ENCODE measurements at regions not wholly inside any gene's neighbourhood (a gene's known extent, or its start where the extent isn't known, plus 50 kb on each side); places are given as distances from the start of the nearest gene placed in this dataset.

- Mint-ChIP-seq H3K36me3 (ENCODE audit: low read depth) (no peaks in the 10 kb centered on the region), H3K4me1 (peaks cover 14% of the 10 kb centered on the region), H3K9me3 (peaks cover 2% of the 10 kb centered on the region), H3K4me3 (no peak overlapping the region), H3K27ac (ENCODE audit: unreplicated experiment) (no peak overlapping the region), H3K27me3 (ENCODE audit: low read depth) (peaks cover 11% of the 10 kb centered on the region)
- no peak for DNase-seq (ENCODE audit: low read depth, low spot score)
- no peak for TF ChIP-seq CTCF (conservative IDR thresholded peaks at IDR 0.05)
Observed at GRCh38 chr2:134089454-134089853, 164.4 kb upstream of the MGAT5 start.

GRCh38 chr2:134097740-134098139 is 156.1 kb upstream of the MGAT5 start:
- Mint-ChIP-seq H3K36me3 (ENCODE audit: low read depth) (peaks cover 2% of the 10 kb centered on the region), H3K27me3 (ENCODE audit: low read depth) (peaks cover 2% of the 10 kb centered on the region), H3K4me3 (no peak overlapping the region), H3K4me1 (no peaks in the 10 kb centered on the region), H3K9me3 (peaks cover 2% of the 10 kb centered on the region), H3K27ac (ENCODE audit: unreplicated experiment) (no peak overlapping the region)
- TF ChIP-seq CTCF (conservative IDR thresholded peaks at IDR 0.05), result no peak
- no peak for DNase-seq (ENCODE audit: low read depth, low spot score)

- peaks cover 2% of the 10 kb centered on the region for H3K27me3 Mint-ChIP-seq (ENCODE audit: low read depth)
- peaks cover 2% of the 10 kb centered on the region for H3K9me3 Mint-ChIP-seq
- TF ChIP-seq CTCF (conservative IDR thresholded peaks at IDR 0.05), result no peak
- H3K4me1 Mint-ChIP-seq, result peaks cover 3% of the 10 kb centered on the region
- H3K36me3 Mint-ChIP-seq (ENCODE audit: low read depth), result peaks cover 2% of the 10 kb centered on the region
- no peak overlapping the region for H3K4me3 Mint-ChIP-seq
- no peak for DNase-seq (ENCODE audit: low read depth, low spot score)
- H3K27ac Mint-ChIP-seq (ENCODE audit: unreplicated experiment), result no peak overlapping the region
Observed at GRCh38 chr2:134098321-134098720, 155.6 kb upstream of the MGAT5 start.

GRCh38 chr2:134099273-134099672 is 154.6 kb upstream of the MGAT5 start:
- H3K27me3 Mint-ChIP-seq (ENCODE audit: low read depth), result peaks cover 2% of the 10 kb centered on the region
- no peak for DNase-seq (ENCODE audit: low read depth, low spot score)
- peaks cover 2% of the 10 kb centered on the region for H3K36me3 Mint-ChIP-seq (ENCODE audit: low read depth)
- no peak for TF ChIP-seq CTCF (conservative IDR thresholded peaks at IDR 0.05)
- H3K4me3 Mint-ChIP-seq, result no peak overlapping the region
- no peak overlapping the region for H3K27ac Mint-ChIP-seq (ENCODE audit: unreplicated experiment)
- H3K4me1 Mint-ChIP-seq, result peaks cover 6% of the 10 kb centered on the region
- H3K9me3 Mint-ChIP-seq, result peaks cover 2% of the 10 kb centered on the region

- Mint-ChIP-seq H3K4me3 (no peak overlapping the region), H3K4me1 (peaks cover 6% of the 10 kb centered on the region), H3K27ac (ENCODE audit: unreplicated experiment) (no peak overlapping the region)
Observed at GRCh38 chr2:134103196-134103595, 150.7 kb upstream of the MGAT5 start.

More at GRCh38 chr2:134103196-134103595, 150.7 kb upstream of the MGAT5 start:
- no peak for DNase-seq (ENCODE audit: low read depth, low spot score)
- H3K27me3 Mint-ChIP-seq (ENCODE audit: low read depth), result peaks cover 1% of the 10 kb centered on the region
- H3K9me3 Mint-ChIP-seq, result peaks cover 4% of the 10 kb centered on the region
- TF ChIP-seq CTCF (conservative IDR thresholded peaks at IDR 0.05), result no peak
- no peaks in the 10 kb centered on the region for H3K36me3 Mint-ChIP-seq (ENCODE audit: low read depth)

Data from neural crest cell (in vitro differentiated cells).